Caco-2 (cell line): ENCODE measurements at regions not wholly inside any gene's neighbourhood (a gene's known extent, or its start where the extent isn't known, plus 50 kb on each side); places are given as distances from the start of the nearest gene placed in this dataset.

Experiments used
- BruUV-seq: library from RNA; stranded (reverse); fragments of 400-500 nt; replicated peaks from 2 replicates; lab custom pipeline; 2021; lab: Mats Ljungman, UMichigan
- CTCF ChIA-PET: fragments of 300-600 bp; sonication (Branson Sonifier 250); formaldehyde crosslinking; loops from one replicate; lab custom pipeline; 2022; ENCODE audit warnings: antibody characterized with exemption; lab: Charles Lee
- POLR2A ChIA-PET: fragments of 300-600 bp; sonication (Branson Sonifier 250); formaldehyde crosslinking; loops from one replicate; lab custom pipeline; 2022; ENCODE audit warnings: antibody characterized with exemption; lab: Charles Lee
- DNase-seq, 2 experiments: peaks; one replicate each; pipeline versions ENCODE4 v3.0.0 to v3.0.0-alpha.2; 2020 to 2022
- H3K27me3 ChIP-seq: replicated peaks from 2 replicates; pipeline ENCODE4 v1.6.0; 2011; ENCODE audit warnings: low read length; ENCODE audit not compliant: control insufficient read depth, insufficient read depth
- H3K36me3 ChIP-seq: 2 replicates; pipeline ENCODE4 v1.5.1; 2011; ENCODE audit warnings: low read length; ENCODE audit not compliant: control insufficient read depth, insufficient read depth
- H3K4me1 ChIP-seq: fragments of 250-450 bp; sonication (Bioruptor Pico); 2 replicates; pipeline ENCODE4 v1.5.1; 2020; ENCODE audit warnings: mild to moderate bottlenecking
- H3K4me3 ChIP-seq: 2 replicates; pipeline ENCODE4 v1.5.1; 2011; ENCODE audit warnings: low read depth, mild to moderate bottlenecking, control low read depth, low read length
- H3K9me3 ChIP-seq: fragments of 250-450 bp; sonication (Bioruptor Pico); 2 replicates; pipeline ENCODE4 v1.5.1; 2020; ENCODE audit warnings: mild to moderate bottlenecking, moderate library complexity
- H3K27ac Mint-ChIP-seq: one replicate; pipeline ENCODE4 v1.8.0; 2022; ENCODE audit warnings: mixed read lengths; ENCODE audit not compliant: unreplicated experiment
- H3K27me3 Mint-ChIP-seq: one replicate; pipeline ENCODE4 v1.8.0; 2022; ENCODE audit warnings: mixed read lengths; ENCODE audit not compliant: insufficient read depth, unreplicated experiment
- H3K36me3 Mint-ChIP-seq: one replicate; pipeline ENCODE4 v1.8.0; 2022; ENCODE audit warnings: mild to moderate bottlenecking, mixed read lengths; ENCODE audit not compliant: insufficient read depth, unreplicated experiment
- H3K4me1 Mint-ChIP-seq: one replicate; pipeline ENCODE4 v1.8.0; 2022; ENCODE audit warnings: low read depth, mixed read lengths; ENCODE audit not compliant: unreplicated experiment
- H3K4me3 Mint-ChIP-seq: one replicate; pipeline ENCODE4 v1.8.0; 2022; ENCODE audit warnings: mild to moderate bottlenecking, moderate library complexity, mixed read lengths; ENCODE audit not compliant: unreplicated experiment
- H3K9me3 Mint-ChIP-seq: one replicate; pipeline ENCODE4 v1.8.0; 2022; ENCODE audit warnings: mixed read lengths; ENCODE audit not compliant: unreplicated experiment
- intact Hi-C: fragments of 100-400 bp; cut with micrococcal nuclease; formaldehyde crosslinking; loops from one replicate; pipeline ENCODE4 v1.10.0; 2022; ENCODE audit not compliant: unreplicated experiment
- TF ChIP-seq, protein P1 (sequence below), 2 experiments: fragments of 200-600 bp in 1 of 2; IDR thresholded peaks; 1 replicate in 1 of 2; 2 replicates in 1 of 2; pipeline versions ENCODE4 v1.5.1 to v1.8.0; 2011 to 2022; ENCODE audit warnings: antibody characterized with exemption in 1 of 2, control low read depth in 1 of 2, inconsistent platforms in 1 of 2, low read depth in 1 of 2, low read length in 1 of 2, mild to moderate bottlenecking in 1 of 2, moderate library complexity in 1 of 2; ENCODE audit not compliant: insufficient read depth in 1 of 2, severe bottlenecking in 1 of 2, unreplicated experiment in 1 of 2

DNA sequence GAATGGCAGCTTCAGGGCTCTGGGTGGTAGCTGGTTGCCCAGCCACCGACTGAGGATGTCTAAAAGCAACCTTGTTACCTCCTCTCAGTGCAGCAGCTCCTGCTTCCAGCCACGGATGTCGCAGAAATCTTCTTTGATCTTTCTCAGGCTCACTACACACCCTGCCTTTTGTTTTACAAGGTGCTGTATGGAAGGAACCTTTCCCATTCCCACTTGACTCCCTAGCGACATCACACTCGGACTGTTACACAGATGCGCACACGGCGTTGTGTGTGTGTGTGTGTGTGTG lies 135.8 kb upstream of the CPHXL start:
- Mint-ChIP-seq H3K9me3 (no peaks in the 10 kb centered on the region), H3K4me3 (no peak overlapping the region), H3K27ac (no peak overlapping the region), H3K27me3 (no peaks in the 10 kb centered on the region), H3K36me3 (no peaks in the 10 kb centered on the region), H3K4me1 (no peaks in the 10 kb centered on the region)
- intact Hi-C loops: no loop called here
- Histone ChIP-seq H3K4me3 (no peak overlapping the region), H3K4me1 (peaks cover 10% of the 10 kb centered on the region; the same call in 1 of the 2 replicates), H3K27me3 (no peaks in the 10 kb centered on the region), H3K36me3 (no peaks in the 10 kb centered on the region), H3K9me3 (no peaks in the 10 kb centered on the region)
- TF ChIP-seq, protein P1, sequence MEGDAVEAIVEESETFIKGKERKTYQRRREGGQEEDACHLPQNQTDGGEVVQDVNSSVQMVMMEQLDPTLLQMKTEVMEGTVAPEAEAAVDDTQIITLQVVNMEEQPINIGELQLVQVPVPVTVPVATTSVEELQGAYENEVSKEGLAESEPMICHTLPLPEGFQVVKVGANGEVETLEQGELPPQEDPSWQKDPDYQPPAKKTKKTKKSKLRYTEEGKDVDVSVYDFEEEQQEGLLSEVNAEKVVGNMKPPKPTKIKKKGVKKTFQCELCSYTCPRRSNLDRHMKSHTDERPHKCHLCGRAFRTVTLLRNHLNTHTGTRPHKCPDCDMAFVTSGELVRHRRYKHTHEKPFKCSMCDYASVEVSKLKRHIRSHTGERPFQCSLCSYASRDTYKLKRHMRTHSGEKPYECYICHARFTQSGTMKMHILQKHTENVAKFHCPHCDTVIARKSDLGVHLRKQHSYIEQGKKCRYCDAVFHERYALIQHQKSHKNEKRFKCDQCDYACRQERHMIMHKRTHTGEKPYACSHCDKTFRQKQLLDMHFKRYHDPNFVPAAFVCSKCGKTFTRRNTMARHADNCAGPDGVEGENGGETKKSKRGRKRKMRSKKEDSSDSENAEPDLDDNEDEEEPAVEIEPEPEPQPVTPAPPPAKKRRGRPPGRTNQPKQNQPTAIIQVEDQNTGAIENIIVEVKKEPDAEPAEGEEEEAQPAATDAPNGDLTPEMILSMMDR (IDR thresholded peaks at IDR 0.05; ENCODE audit: insufficient read depth in 1 of 2, low read depth in 1 of 2, low read length in 1 of 2, severe bottlenecking in 1 of 2, unreplicated experiment in 1 of 2): no peak
- ChIA-PET POLR2A (no interaction called here), CTCF (no interaction called here)
- no peak for DNase-seq
- no TSS peak for BruUV-seq

DNA sequence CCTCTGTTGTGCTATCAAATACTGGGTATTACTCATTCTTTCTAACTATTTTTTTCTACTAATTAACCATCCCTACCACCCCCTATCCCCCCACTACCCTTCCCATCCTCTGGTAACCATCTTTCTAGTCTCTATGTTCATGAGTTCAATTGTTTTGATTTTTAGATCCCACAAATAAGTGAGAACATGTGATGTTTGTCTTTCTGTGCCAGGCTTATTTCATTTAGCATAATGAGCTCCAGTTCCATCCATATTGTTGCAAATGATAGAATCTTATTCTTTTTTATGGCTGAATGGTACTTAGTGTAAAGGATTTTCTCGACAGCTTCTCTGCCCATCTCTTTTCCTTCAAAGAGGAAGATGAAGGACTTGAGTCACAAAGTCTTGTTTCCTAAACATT lies 138.0 kb upstream of the CPHXL start:
- Mint-ChIP-seq H3K27ac (no peak overlapping the region), H3K4me3 (no peak overlapping the region), H3K4me1 (peaks cover 18% of the 10 kb centered on the region), H3K27me3 (no peaks in the 10 kb centered on the region), H3K9me3 (no peaks in the 10 kb centered on the region), H3K36me3 (no peaks in the 10 kb centered on the region)
- Histone ChIP-seq H3K9me3 (no peaks in the 10 kb centered on the region), H3K36me3 (no peaks in the 10 kb centered on the region), H3K4me3 (no peak overlapping the region), H3K4me1 (peaks cover 27% of the 10 kb centered on the region), H3K27me3 (no peaks in the 10 kb centered on the region)
- ChIA-PET POLR2A (no interaction called here), CTCF (no interaction called here)
- BruUV-seq: no TSS peak
- DNase-seq: no peak
- intact Hi-C loops: no loop called here
- TF ChIP-seq, protein P1 (IDR thresholded peaks at IDR 0.05; ENCODE audit: insufficient read depth in 1 of 2, low read depth in 1 of 2, low read length in 1 of 2, severe bottlenecking in 1 of 2, unreplicated experiment in 1 of 2): no peak

DNA sequence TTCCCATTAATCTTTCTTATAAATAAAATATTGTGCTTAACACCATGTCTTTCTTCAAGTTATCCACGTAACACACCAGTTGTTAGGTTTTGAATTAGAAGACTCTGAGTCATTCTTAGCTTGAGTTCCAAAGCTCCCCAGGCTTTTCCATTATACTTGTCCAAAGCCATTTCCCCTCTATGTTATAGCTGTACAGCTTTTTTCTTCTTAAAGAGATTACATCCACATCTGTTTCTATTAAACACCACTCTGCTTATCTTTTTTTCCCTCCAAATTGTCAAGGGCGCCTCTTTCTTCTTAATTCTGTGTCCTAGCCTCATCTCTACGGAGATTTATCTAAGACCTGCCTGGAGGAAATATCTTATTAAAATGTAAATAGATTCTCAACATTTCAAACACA lies 139.4 kb upstream of the CPHXL start:
- Mint-ChIP-seq H3K27me3 (no peaks in the 10 kb centered on the region), H3K4me1 (peaks cover 28% of the 10 kb centered on the region), H3K9me3 (peaks cover 9% of the 10 kb centered on the region), H3K36me3 (no peaks in the 10 kb centered on the region), H3K4me3 (no peak overlapping the region), H3K27ac (no peak overlapping the region)
- TF ChIP-seq, protein P1 (IDR thresholded peaks at IDR 0.05; ENCODE audit: insufficient read depth in 1 of 2, low read depth in 1 of 2, low read length in 1 of 2, severe bottlenecking in 1 of 2, unreplicated experiment in 1 of 2): no peak
- DNase-seq: no peak
- POLR2A ChIA-PET: no interaction called here
- H3K4me1 ChIP-seq: peaks cover 20% of the 10 kb centered on the region
- H3K27me3 ChIP-seq: no peaks in the 10 kb centered on the region
- intact Hi-C loops: no loop called here
- H3K9me3 ChIP-seq: no peaks in the 10 kb centered on the region
- H3K36me3 ChIP-seq: no peaks in the 10 kb centered on the region
- H3K4me3 ChIP-seq: no peak overlapping the region
- no TSS peak for BruUV-seq
- CTCF ChIA-PET: no interaction called here
